ENCODE measurements at regions not wholly inside any gene's neighbourhood (a gene's known extent, or its start where the extent isn't known, plus 50 kb on each side); places are given as distances from the start of the nearest gene placed in this dataset.

- Mint-ChIP-seq H3K4me3 (ENCODE audit: low read depth) (no peak overlapping the region), H3K27ac (no peak overlapping the region), H3K27me3 (ENCODE audit: low read depth) (no peaks in the 10 kb centered on the region), H3K36me3 (ENCODE audit: low read depth) (no peaks in the 10 kb centered on the region), H3K4me1 (ENCODE audit: low read depth) (no peaks in the 10 kb centered on the region), H3K9me3 (no peaks in the 10 kb centered on the region)
- DNase-seq (ENCODE audit: low spot score): no peak
- intact Hi-C loops (cut with micrococcal nuclease): no loop called here
Observed at GRCh38 chr10:123375097-123375496, 220.9 kb downstream of the BUB3 start.

GRCh38 chr10:123375738-123376137, 221.5 kb downstream of the BUB3 start:
- H3K9me3 Mint-ChIP-seq: no peaks in the 10 kb centered on the region
- DNase-seq (ENCODE audit: low spot score): no peak
- H3K4me3 Mint-ChIP-seq (ENCODE audit: low read depth): no peak overlapping the region
- H3K27me3 Mint-ChIP-seq (ENCODE audit: low read depth): no peaks in the 10 kb centered on the region
- no peaks in the 10 kb centered on the region for H3K4me1 Mint-ChIP-seq (ENCODE audit: low read depth)
- intact Hi-C loops (cut with micrococcal nuclease): no loop called here
- H3K27ac Mint-ChIP-seq: no peak overlapping the region
- H3K36me3 Mint-ChIP-seq (ENCODE audit: low read depth): no peaks in the 10 kb centered on the region

- intact Hi-C loops (cut with micrococcal nuclease): no loop called here
- no peaks in the 10 kb centered on the region for H3K36me3 Mint-ChIP-seq (ENCODE audit: low read depth)
- H3K4me1 Mint-ChIP-seq (ENCODE audit: low read depth): no peaks in the 10 kb centered on the region
- H3K9me3 Mint-ChIP-seq: no peaks in the 10 kb centered on the region
- no peak overlapping the region for H3K4me3 Mint-ChIP-seq (ENCODE audit: low read depth)
- no peak for DNase-seq (ENCODE audit: low spot score)
- H3K27ac Mint-ChIP-seq: no peak overlapping the region
- H3K27me3 Mint-ChIP-seq (ENCODE audit: low read depth): no peaks in the 10 kb centered on the region
Observed at GRCh38 chr10:123377883-123378282, 223.7 kb downstream of the BUB3 start.

- no peaks in the 10 kb centered on the region for H3K36me3 Mint-ChIP-seq (ENCODE audit: low read depth)
- no peaks in the 10 kb centered on the region for H3K27me3 Mint-ChIP-seq (ENCODE audit: low read depth)
- H3K4me1 Mint-ChIP-seq (ENCODE audit: low read depth): no peaks in the 10 kb centered on the region
- no peak for DNase-seq (ENCODE audit: low spot score)
- intact Hi-C loops (cut with micrococcal nuclease): no loop called here
- H3K27ac Mint-ChIP-seq: no peak overlapping the region
- no peak overlapping the region for H3K4me3 Mint-ChIP-seq (ENCODE audit: low read depth)
- no peaks in the 10 kb centered on the region for H3K9me3 Mint-ChIP-seq
Observed at GRCh38 chr10:123378302-123378701, 224.1 kb downstream of the BUB3 start.

GRCh38 chr10:123379156-123379555, 225.0 kb downstream of the BUB3 start:
- H3K4me3 Mint-ChIP-seq (ENCODE audit: low read depth): no peak overlapping the region
- H3K4me1 Mint-ChIP-seq (ENCODE audit: low read depth): no peaks in the 10 kb centered on the region
- no peaks in the 10 kb centered on the region for H3K9me3 Mint-ChIP-seq
- DNase-seq (ENCODE audit: low spot score): no peak
- H3K27ac Mint-ChIP-seq: no peak overlapping the region
- intact Hi-C loops (cut with micrococcal nuclease): no loop called here
- H3K36me3 Mint-ChIP-seq (ENCODE audit: low read depth): no peaks in the 10 kb centered on the region
- H3K27me3 Mint-ChIP-seq (ENCODE audit: low read depth): no peaks in the 10 kb centered on the region

GRCh38 chr10:123380491-123381085, 226.4 kb downstream of the BUB3 start:
- Mint-ChIP-seq H3K4me3 (ENCODE audit: low read depth) (no peak overlapping the region), H3K27me3 (ENCODE audit: low read depth) (no peaks in the 10 kb centered on the region), H3K9me3 (no peaks in the 10 kb centered on the region), H3K27ac (no peak overlapping the region), H3K36me3 (ENCODE audit: low read depth) (no peaks in the 10 kb centered on the region), H3K4me1 (ENCODE audit: low read depth) (no peaks in the 10 kb centered on the region)
- intact Hi-C loops (cut with micrococcal nuclease): loop anchor here (5.0 kb wide), 1 partner anchor 243 kb away; the partner anchor contains the start of gene HMX3
- no peak for DNase-seq (ENCODE audit: low spot score)

GRCh38 chr10:123381224-123381623, 227.0 kb downstream of the BUB3 start:
- Mint-ChIP-seq H3K36me3 (ENCODE audit: low read depth) (no peaks in the 10 kb centered on the region), H3K9me3 (peaks cover 4% of the 10 kb centered on the region), H3K4me1 (ENCODE audit: low read depth) (no peaks in the 10 kb centered on the region), H3K27ac (no peak overlapping the region), H3K4me3 (ENCODE audit: low read depth) (no peak overlapping the region), H3K27me3 (ENCODE audit: low read depth) (no peaks in the 10 kb centered on the region)
- intact Hi-C loops (cut with micrococcal nuclease): loop anchor here (5.0 kb wide), 1 partner anchor 244 kb away; the partner anchor contains the start of gene HMX3
- no peak for DNase-seq (ENCODE audit: low spot score)

GRCh38 chr10:123382491-123382890, 228.3 kb downstream of the BUB3 start:
- DNase-seq (ENCODE audit: low spot score): no peak
- Mint-ChIP-seq H3K27me3 (ENCODE audit: low read depth) (no peaks in the 10 kb centered on the region), H3K4me3 (ENCODE audit: low read depth) (no peak overlapping the region), H3K4me1 (ENCODE audit: low read depth) (no peaks in the 10 kb centered on the region), H3K27ac (no peak overlapping the region), H3K9me3 (peaks cover 9% of the 10 kb centered on the region), H3K36me3 (ENCODE audit: low read depth) (no peaks in the 10 kb centered on the region)
- intact Hi-C loops (cut with micrococcal nuclease): loop anchor here (5.0 kb wide), 1 partner anchor 245 kb away; the partner anchor contains the start of gene HMX3

GRCh38 chr10:123385508-123386080, 231.4 kb downstream of the BUB3 start:
- Mint-ChIP-seq H3K36me3 (ENCODE audit: low read depth) (no peaks in the 10 kb centered on the region), H3K4me1 (ENCODE audit: low read depth) (no peaks in the 10 kb centered on the region), H3K27me3 (ENCODE audit: low read depth) (no peaks in the 10 kb centered on the region), H3K9me3 (peaks cover 12% of the 10 kb centered on the region), H3K4me3 (ENCODE audit: low read depth) (no peak overlapping the region), H3K27ac (no peak overlapping the region)
- intact Hi-C loops (cut with micrococcal nuclease): no loop called here
- no peak for DNase-seq (ENCODE audit: low spot score)

- no peaks in the 10 kb centered on the region for H3K36me3 Mint-ChIP-seq (ENCODE audit: low read depth)
- no peak overlapping the region for H3K4me3 Mint-ChIP-seq (ENCODE audit: low read depth)
- no peak overlapping the region for H3K27ac Mint-ChIP-seq
- no peaks in the 10 kb centered on the region for H3K27me3 Mint-ChIP-seq (ENCODE audit: low read depth)
- no peak for DNase-seq (ENCODE audit: low spot score)
- no peaks in the 10 kb centered on the region for H3K4me1 Mint-ChIP-seq (ENCODE audit: low read depth)
- H3K9me3 Mint-ChIP-seq: peaks cover 12% of the 10 kb centered on the region
- intact Hi-C loops (cut with micrococcal nuclease): no loop called here
Observed at GRCh38 chr10:123389520-123389919, 235.3 kb downstream of the BUB3 start.

GRCh38 chr10:123390332-123390731, 236.1 kb downstream of the BUB3 start:
- intact Hi-C loops (cut with micrococcal nuclease): no loop called here
- no peak overlapping the region for H3K4me3 Mint-ChIP-seq (ENCODE audit: low read depth)
- H3K9me3 Mint-ChIP-seq: peaks cover 14% of the 10 kb centered on the region
- no peaks in the 10 kb centered on the region for H3K27me3 Mint-ChIP-seq (ENCODE audit: low read depth)
- no peak overlapping the region for H3K27ac Mint-ChIP-seq
- no peaks in the 10 kb centered on the region for H3K4me1 Mint-ChIP-seq (ENCODE audit: low read depth)
- DNase-seq (ENCODE audit: low spot score): no peak
- H3K36me3 Mint-ChIP-seq (ENCODE audit: low read depth): no peaks in the 10 kb centered on the region

GRCh38 chr10:123390874-123391273, 236.7 kb downstream of the BUB3 start:
- Mint-ChIP-seq H3K36me3 (ENCODE audit: low read depth) (no peaks in the 10 kb centered on the region), H3K4me3 (ENCODE audit: low read depth) (no peak overlapping the region), H3K9me3 (peaks cover 14% of the 10 kb centered on the region), H3K4me1 (ENCODE audit: low read depth) (no peaks in the 10 kb centered on the region), H3K27ac (no peak overlapping the region), H3K27me3 (ENCODE audit: low read depth) (no peaks in the 10 kb centered on the region)
- intact Hi-C loops (cut with micrococcal nuclease): no loop called here
- DNase-seq (ENCODE audit: low spot score): no peak

- H3K4me3 Mint-ChIP-seq (ENCODE audit: low read depth): no peak overlapping the region
Observed at GRCh38 chr10:123391275-123392028, 237.2 kb downstream of the BUB3 start.

More at GRCh38 chr10:123391275-123392028, 237.2 kb downstream of the BUB3 start:
- no peak for DNase-seq (ENCODE audit: low spot score)
- Mint-ChIP-seq H3K4me1 (ENCODE audit: low read depth) (no peaks in the 10 kb centered on the region), H3K9me3 (peaks cover 12% of the 10 kb centered on the region), H3K36me3 (ENCODE audit: low read depth) (no peaks in the 10 kb centered on the region), H3K27ac (no peak overlapping the region), H3K27me3 (ENCODE audit: low read depth) (no peaks in the 10 kb centered on the region)
- intact Hi-C loops (cut with micrococcal nuclease): no loop called here

Data from activated T-helper 2 cell treated with anti-CD3 and anti-CD28 coated beads, Interferon-gamma antibody, Interleukin-2, Interleukin-4, amounts not matched to agents 10 μg/mL and 5 μg/mL and 100 μg/mL, durations not matched to agents 14 hours and 24 hours and 36 hours (primary cell).